Keratinocyte (primary cell): ENCODE measurements at regions not wholly inside any gene's neighbourhood (a gene's known extent, or its start where the extent isn't known, plus 50 kb on each side); places are given as distances from the start of the nearest gene placed in this dataset.

Experiments
- DNase-seq: peaks from one replicate; pipeline ENCODE4 v3.0.0-alpha.2; 2011; ENCODE audit warnings: low read depth, missing footprints, low spot score
- FAIRE-seq: peaks from 2 replicates; lab custom pipeline; 2011; peaks lifted over from hg19 to GRCh38; lab: Jason Lieb, UNC
- H2AFZ ChIP-seq: 2 replicates; pipeline ENCODE4 v1.6.0; 2012; ENCODE audit warnings: low read length, control low read depth, inconsistent platforms; ENCODE audit not compliant: control insufficient read depth
- H3K27ac ChIP-seq: 2 replicates; pipeline ENCODE4 v1.5.1; 2011; ENCODE audit warnings: low read length; ENCODE audit not compliant: control insufficient read depth, insufficient read depth
- H3K27me3 ChIP-seq: 3 replicates; pipeline ENCODE4 v1.6.0; 2011; ENCODE audit warnings: low read length; ENCODE audit not compliant: control insufficient read depth, insufficient read depth; ENCODE audit errors: extremely low read depth
- H3K36me3 ChIP-seq, 2 experiments: 2 replicates in 1 of 2; 3 replicates in 1 of 2; pipeline ENCODE4 v1.5.1; 2011; ENCODE audit warnings: low read length in 2 of 2, mild to moderate bottlenecking in 1 of 2; ENCODE audit not compliant: control insufficient read depth in 2 of 2, insufficient read depth in 2 of 2; ENCODE audit errors: extremely low read depth in 1 of 2
- H3K4me1 ChIP-seq: 3 replicates; pipeline ENCODE4 v1.5.1; 2011; ENCODE audit warnings: low read length; ENCODE audit not compliant: control insufficient read depth, insufficient read depth; ENCODE audit errors: extremely low read depth
- H3K4me2 ChIP-seq: 3 replicates; pipeline ENCODE4 v1.6.0; 2011; ENCODE audit warnings: low read depth, low read length; ENCODE audit not compliant: control insufficient read depth, insufficient read depth; ENCODE audit errors: extremely low read depth
- H3K4me3 ChIP-seq, 3 experiments: fragments of 200-600 bp in 1 of 3; sonication (generic) in 1 of 3; 2 replicates in 2 of 3; 3 replicates in 1 of 3; pipeline ENCODE4 v1.5.1; 2011 to 2016; ENCODE audit warnings: low read length in 3 of 3, mild to moderate bottlenecking in 3 of 3, control low read depth in 2 of 3, inconsistent platforms in 1 of 3, low read depth in 1 of 3, mixed read lengths in 1 of 3, mixed run types in 1 of 3, moderate library complexity in 1 of 3; ENCODE audit not compliant: control insufficient read depth in 2 of 3, insufficient read depth in 2 of 3; ENCODE audit errors: extremely low read depth in 1 of 3
- H3K79me2 ChIP-seq: 2 replicates; pipeline ENCODE4 v1.6.0; 2012; ENCODE audit warnings: low read length; ENCODE audit not compliant: control insufficient read depth, insufficient read depth
- H3K9ac ChIP-seq: 3 replicates; pipeline ENCODE4 v1.6.0; 2011; ENCODE audit warnings: low read length; ENCODE audit not compliant: control insufficient read depth, insufficient read depth; ENCODE audit errors: extremely low read depth
- H3K9me1 ChIP-seq: 3 replicates; pipeline ENCODE4 v1.6.0; 2011; ENCODE audit warnings: low read length; ENCODE audit not compliant: control insufficient read depth, insufficient read depth; ENCODE audit errors: extremely low read depth
- H3K9me3 ChIP-seq: 2 replicates; pipeline ENCODE4 v1.5.1; 2012; ENCODE audit warnings: low read depth, low read length; ENCODE audit not compliant: control insufficient read depth
- H4K20me1 ChIP-seq: 3 replicates; pipeline ENCODE4 v1.6.0; 2011; ENCODE audit warnings: low read length; ENCODE audit not compliant: control insufficient read depth, insufficient read depth; ENCODE audit errors: extremely low read depth
- CTCF ChIP-seq, 3 experiments: IDR thresholded peaks in 1 of 3; conservative IDR thresholded peaks in 1 of 3; optimal IDR thresholded peaks in 1 of 3; 2 replicates in 2 of 3; 3 replicates in 1 of 3; pipeline versions ENCODE3 to v1.5.1; 2011; ENCODE audit warnings: low read length in 3 of 3, mild to moderate bottlenecking in 3 of 3, moderate library complexity in 2 of 3, control low read depth in 1 of 3, inconsistent platforms in 1 of 3; ENCODE audit not compliant: insufficient read depth in 2 of 3; ENCODE audit errors: extremely low read depth in 1 of 3
- EZH2 ChIP-seq: IDR thresholded peaks from one replicate; pipeline ENCODE4 v1.6.1; 2012; ENCODE audit warnings: inconsistent platforms, mild to moderate bottlenecking, low read length, moderate library complexity
- dilution Hi-C: fragments of 300-500 bp; cut with MboI; formaldehyde crosslinking; loops from one replicate; pipeline ENCODE4 v1.7.0; 2020; ENCODE audit warnings: low sequenced_read_pairs; ENCODE audit not compliant: extremely low pct_ligation_motif_present

GRCh38 chr4:3614731-3614980 lies 82.4 kb upstream of the LRPAP1 start:
- FAIRE-seq, result no peak
- Histone ChIP-seq H3K9me1 (no peaks in the 10 kb centered on the region), H3K79me2 (no peaks in the 10 kb centered on the region), H3K9ac (no peak overlapping the region), H3K27ac (no peak overlapping the region), H3K9me3 (peaks cover 6% of the 10 kb centered on the region), H3K4me3 (no peak overlapping the region), H4K20me1 (no peaks in the 10 kb centered on the region), H2AFZ (no peak overlapping the region), H3K36me3 (no peaks in the 10 kb centered on the region), H3K27me3 (no peaks in the 10 kb centered on the region), H3K4me2 (no peak overlapping the region), H3K4me1 (no peaks in the 10 kb centered on the region)
- dilution Hi-C loops, result no loop called here
- TF ChIP-seq CTCF (optimal IDR thresholded peaks at IDR 0.05 in 1 of 3, IDR thresholded peaks at IDR 0.05 in 1 of 3, conservative IDR thresholded peaks at IDR 0.05 in 1 of 3; ENCODE audit: extremely low read depth in 1 of 3, insufficient read depth in 2 of 3, low read length in 3 of 3), result no peak
- no peak for TF ChIP-seq EZH2
- no peak for DNase-seq

- no peak overlapping the region for H3K9ac ChIP-seq
- no peaks in the 10 kb centered on the region for H3K27me3 ChIP-seq
- DNase-seq (no peak), FAIRE-seq (no peak)
- H2AFZ ChIP-seq, result no peak overlapping the region
- no peak overlapping the region for H3K4me2 ChIP-seq
- H3K9me3 ChIP-seq, result peaks cover 6% of the 10 kb centered on the region
- H3K4me1 ChIP-seq, result no peaks in the 10 kb centered on the region
- dilution Hi-C loops, result no loop called here
- H3K9me1 ChIP-seq, result no peaks in the 10 kb centered on the region
- H3K27ac ChIP-seq, result no peak overlapping the region
- H3K79me2 ChIP-seq, result no peaks in the 10 kb centered on the region
- H4K20me1 ChIP-seq, result no peaks in the 10 kb centered on the region
- H3K36me3 ChIP-seq, result no peaks in the 10 kb centered on the region
- no peak for TF ChIP-seq EZH2
- TF ChIP-seq CTCF (optimal IDR thresholded peaks at IDR 0.05 in 1 of 3, IDR thresholded peaks at IDR 0.05 in 1 of 3, conservative IDR thresholded peaks at IDR 0.05 in 1 of 3; ENCODE audit: extremely low read depth in 1 of 3, insufficient read depth in 2 of 3, low read length in 3 of 3), result no peak
- no peak overlapping the region for H3K4me3 ChIP-seq
Observed at GRCh38 chr4:3613967-3614730, 81.9 kb upstream of the LRPAP1 start.
